Dermis blood vessel endothelial cell (primary cell): ENCODE measurements at regions not wholly inside any gene's neighbourhood (a gene's known extent, or its start where the extent isn't known, plus 50 kb on each side); places are given as distances from the start of the nearest gene placed in this dataset.

Experiments used
- DNase-seq: peaks from one replicate; pipeline ENCODE4 v3.0.0; 2010

DNA sequence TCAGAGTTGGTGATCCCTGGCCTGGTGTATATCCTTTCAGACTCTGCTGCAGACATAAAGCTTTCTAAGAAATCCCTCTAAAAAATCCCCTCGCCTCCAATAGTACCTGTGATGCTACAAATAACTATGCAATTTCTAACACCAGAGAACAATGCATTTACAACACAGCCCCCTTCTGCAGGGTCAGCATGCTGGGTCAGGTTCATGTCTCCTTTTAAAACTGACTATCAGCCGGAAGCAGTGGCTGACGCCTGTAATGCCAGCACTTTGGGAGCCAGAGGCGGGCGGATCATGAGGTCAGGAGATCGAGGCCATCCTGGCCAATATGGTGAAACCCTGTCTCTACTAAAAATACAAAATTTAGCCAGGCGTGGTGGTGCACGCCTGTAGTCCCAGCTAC is 77.0 kb upstream of the SPATA12 start:
- no peak for DNase-seq

DNA sequence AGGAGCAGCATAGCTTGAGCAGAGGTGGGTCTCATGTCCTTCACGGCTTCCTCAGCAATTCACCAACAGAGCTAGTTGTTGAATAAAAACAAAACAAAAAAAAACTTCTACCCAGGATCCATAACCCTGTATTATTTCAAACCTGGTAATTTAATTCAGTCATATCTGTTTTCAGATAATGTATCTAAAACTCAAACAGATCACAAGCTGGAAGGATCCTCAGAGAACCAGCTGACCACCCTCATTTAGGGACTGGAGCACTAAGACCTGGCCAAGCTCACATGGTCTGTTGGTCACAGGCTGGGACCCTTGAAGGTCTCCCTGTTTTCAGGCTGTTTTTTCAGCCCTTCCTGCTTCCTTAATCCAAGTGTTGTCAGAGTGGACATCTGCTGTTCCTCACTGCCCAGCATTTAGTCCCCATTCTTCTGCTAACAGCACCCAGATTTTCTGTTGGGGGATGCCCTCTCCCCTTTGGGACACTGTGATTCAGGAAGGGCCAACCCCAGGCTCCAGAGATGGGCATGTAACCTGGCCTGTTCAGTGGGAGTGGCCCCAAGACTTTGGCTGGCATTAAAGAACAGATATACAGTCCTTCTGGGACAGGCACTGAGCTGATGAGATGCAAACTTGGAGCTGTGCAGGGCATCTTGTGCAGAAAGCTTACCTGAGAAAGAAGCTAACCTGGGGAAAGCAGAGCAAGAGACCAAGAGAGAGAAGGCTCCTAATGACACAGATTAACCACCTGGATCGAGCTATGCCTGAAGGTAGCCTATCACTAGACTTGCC is 78.8 kb upstream of the SPATA12 start:
- peak; percentile 41 for DNase-seq

DNA sequence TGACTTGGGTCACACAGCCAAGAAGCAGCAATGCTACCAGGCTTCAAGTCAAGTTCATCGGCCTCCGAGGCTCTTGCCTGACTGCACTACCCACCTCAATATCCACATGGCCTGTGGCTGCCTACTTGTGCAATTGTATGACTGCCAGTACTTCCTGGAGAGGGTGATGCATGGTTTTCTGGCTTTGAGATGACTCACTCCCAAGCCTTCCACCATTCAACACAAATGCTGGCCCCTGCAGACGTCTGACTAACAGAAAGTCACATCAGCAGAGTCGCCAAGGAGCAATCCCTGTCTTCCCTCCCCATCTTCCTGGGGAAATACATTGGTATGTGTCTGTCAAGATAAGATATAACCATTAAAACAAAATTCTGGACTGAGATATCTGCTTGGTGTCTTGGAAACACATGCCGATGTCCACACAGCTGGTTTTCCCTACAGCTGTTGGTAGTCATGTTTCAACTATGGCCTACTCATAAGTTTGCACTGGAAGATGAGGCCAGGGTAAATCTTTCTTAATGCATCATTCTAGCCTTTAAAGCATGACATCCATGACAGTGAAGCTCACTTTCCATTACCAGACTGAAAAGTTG is 79.6 kb upstream of the SPATA12 start:
- peak; percentile 95 for DNase-seq

DNA sequence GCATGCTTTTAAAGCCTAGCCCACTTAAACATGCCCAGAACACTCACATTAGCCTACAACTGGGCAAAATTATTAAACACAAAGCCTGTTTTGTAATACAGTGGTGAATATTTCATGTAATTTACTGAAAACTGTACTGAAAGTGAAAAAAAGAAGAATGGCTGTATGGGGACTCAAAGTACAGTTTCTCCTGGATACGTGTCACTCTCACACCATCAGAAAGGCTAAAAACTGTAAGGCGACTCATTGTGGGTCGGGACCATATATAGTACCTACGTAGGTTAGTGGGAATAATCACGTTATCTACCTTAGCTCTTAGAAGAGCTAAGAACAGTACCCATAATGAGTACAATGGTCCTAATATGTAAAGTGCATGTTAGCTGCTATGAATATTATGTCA is 80.2 kb upstream of the SPATA12 start:
- no peak for DNase-seq

DNA sequence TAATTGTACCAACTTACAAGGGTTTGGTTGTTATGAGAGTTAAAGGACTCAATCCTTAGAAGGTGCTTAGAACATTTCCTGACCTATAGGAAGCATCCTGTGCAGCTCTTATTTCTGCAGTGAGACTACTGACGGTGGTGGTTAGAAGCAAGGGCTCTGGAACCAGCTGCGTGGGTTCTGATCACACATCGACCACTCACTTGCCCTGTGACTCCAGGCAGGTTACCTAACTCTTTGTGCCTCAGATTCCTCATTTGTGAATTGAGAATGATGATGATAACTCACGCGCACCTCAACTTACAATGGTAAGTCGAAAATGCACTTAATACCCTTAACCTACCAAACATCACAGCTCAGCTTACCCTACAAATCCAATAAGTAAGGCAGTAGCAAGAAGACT is 80.7 kb upstream of the SPATA12 start:
- DNase-seq, result no peak

DNA sequence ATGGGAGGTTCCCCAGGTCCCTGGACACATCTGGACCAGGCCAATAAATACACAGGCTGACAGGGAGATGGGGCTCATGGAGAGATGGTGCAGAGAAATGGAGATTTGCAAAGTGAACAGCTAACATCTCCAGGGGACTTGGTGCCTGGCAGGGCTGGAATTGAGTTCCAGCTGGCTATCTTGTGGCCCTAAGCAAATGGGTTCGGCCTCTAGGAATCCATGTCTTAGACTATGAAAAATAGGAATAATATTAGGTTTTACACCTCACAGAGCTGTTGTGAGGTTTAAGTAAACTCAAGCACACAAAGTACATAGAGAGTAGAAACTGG is 82.9 kb upstream of the SPATA12 start:
- no peak for DNase-seq

DNA sequence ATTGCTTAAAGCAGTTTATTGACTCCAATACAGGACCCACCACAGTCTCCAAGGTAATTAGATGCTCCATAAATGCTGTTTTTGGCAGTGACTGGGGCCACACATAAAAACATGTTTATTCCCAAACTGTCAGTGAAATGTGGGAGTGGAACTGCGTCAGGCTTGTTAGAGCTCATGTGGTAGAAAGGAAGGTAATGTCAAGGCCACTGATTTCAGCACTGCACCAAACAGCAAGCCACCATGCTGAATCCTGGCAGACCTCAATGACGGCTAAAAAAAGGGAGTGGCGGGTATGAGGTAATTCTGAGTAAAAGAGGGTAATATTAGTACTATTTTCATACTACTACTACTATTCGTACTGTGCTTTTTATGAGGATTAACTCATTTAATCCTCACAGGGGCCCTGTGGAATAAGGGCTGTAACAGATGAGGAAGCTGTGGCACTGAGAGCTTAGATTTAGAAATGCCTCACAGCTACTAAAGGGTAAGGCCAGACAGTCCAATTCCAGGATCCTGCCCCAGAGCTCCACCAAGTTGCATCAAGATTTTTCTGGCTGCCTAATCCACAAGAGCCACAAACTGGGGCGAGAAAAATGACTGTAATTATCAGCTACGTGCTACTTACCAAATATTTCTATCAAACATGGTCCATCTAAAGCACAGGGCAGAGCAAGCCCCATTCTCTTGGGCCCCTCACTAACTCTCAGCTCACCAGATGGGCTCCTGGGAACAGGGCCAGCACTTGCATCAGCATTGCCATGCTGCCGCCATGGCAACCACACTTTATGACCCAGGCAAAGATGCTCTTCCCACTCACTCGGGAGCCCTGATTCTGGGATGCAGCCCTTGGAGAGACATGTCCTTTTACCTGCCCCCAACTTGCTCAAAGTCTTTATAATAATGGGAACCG is 83.6 kb upstream of the SPATA12 start:
- DNase-seq, result peak; percentile 60

DNA sequence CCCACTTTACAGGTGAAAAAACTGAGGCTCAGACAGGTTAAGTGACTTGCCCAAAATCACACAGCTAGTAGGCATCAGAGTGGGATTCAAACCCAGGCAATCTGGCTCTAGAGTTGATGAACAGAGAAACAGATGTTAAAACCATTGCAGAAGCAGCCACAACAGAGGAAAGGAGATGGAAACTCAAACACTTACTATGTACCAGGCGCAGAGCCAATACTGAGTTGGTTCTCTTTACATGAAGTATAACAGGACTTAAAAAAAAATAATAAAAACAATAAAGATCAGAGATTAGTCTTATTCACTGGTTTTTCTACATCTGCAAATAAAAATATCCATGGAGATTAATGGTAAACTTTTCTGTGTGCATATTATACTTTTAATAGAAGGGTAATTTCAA is 84.9 kb upstream of the SPATA12 start:
- peak; percentile 66 for DNase-seq

DNA sequence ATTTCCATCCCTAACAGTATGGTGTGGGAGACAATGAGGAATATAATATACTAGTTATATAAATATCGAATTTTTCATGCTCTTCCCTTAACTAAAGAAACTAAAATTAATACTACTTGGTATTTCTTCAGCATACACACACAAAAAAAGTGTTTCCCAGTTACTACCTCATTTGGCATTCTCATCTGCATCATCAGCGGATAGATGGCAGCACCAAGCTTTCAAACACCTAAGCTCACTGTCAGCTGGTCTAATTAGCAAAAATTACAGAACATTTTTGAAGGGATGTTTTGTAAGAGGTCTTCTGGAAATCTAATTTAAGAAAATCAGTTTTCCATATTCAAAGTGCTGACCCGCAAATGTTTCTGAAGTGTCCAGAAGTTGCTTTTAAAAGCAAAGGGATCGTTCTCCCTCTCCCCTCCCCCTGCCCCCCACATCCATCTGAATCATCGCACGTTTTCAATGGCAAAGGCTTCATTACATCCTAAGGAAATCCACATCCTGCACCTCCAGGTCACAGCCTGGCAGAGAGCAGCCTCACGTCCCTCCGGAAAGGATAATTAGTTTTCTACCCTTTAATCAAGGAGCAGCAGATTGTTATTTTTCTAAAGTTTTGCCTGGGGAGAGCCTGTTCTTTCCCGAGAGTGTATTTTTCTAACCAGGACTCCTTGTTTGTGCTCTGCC is 86.1 kb upstream of the SPATA12 start:
- peak; percentile 94 for DNase-seq

DNA sequence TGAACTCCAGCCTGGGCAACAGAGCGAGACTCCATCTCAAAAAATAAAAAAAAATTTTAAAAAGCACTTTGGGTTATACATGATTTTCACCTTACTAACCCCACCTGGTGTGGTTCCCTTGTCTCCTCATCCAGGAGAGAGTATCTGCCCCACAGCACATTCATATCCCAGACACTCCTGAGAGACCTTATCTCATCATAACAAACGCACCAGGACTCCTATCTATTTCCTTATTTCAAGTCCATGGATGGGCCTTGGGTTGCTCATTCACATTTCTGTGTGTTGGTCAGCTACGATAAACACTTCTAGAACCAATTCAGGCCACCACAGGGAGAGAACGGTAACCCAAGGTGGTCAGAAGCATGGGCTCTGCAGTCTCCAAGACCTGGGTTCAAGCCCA is 88.6 kb upstream of the SPATA12 start:
- DNase-seq, result no peak

DNA sequence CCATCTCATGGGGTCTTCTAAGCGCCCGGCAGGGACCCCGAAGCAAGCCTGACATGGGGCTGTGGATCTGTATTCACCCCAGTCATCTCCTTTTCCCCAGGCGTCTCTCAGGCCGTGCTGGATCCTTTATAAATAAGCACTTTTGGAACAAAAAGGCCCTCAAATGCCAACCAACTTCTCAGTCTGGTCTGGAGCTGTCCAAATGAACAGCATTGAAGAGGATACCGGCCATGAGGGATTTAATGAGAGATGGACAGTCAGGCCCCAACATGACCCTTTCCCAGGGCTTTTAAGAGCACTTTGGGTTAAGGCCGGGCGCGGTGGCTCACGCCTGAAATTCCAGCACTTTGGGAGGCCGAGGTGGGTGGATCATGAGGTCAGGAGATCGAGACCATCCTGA is 89.2 kb upstream of the SPATA12 start:
- no peak for DNase-seq

DNA sequence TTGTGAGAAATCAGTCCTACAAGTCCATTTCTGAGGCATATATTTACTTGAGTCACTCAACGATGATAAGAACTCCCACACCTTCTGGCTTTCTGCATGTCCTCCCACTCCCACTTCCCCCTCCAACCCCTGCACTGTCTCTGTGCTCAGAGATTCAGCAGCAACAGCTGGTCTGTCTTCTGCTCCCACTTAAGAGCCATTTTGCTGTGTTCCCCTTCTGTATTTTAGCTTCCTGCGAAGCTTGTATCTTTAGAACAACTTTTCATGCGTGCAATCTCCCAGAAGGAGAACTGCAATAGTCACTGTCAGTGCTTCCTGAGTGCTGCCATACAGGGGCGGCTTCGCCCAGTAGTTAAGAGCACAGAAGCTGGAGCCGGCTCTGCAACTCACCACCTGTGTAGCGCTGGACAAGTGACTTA is 90.0 kb upstream of the SPATA12 start:
- DNase-seq, result no peak

DNA sequence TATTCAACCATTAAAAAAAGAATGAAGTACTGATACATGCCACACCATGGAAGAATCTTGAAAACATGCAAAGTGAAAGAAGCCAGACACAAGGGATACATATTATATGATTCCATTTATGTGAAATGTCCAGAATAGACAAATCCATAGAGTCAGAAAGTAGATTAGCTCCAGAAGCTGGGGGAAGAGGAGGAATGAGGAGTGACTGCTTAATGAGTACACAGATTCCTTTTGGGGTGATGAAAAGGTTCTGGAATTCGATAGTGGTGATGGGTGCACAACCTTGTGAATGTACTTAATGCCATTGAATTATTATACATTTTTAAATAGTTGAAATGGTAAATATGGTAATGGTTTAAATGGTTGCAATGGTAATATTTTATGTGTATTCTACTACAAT is 90.6 kb upstream of the SPATA12 start:
- no peak for DNase-seq

DNA sequence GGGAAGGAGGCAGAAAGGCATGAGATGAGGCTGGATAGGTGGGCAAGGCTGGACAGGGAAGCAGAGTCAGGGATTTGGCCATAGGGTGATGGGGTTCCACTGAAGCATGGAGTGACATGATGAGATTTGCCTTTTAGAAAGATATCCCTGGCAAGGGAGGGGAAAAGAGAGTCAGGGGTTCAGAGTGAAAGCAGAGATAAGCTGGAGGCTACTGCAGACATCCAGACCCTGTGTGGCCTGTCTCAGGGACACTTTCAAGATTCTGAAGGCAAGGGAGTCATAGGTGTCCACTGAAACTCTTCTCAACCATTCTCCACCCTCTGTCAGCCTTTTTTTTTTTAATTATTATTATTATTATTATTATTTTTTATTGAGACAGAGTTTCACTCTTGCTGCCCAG is 94.0 kb upstream of the SPATA12 start:
- no peak for DNase-seq

DNA sequence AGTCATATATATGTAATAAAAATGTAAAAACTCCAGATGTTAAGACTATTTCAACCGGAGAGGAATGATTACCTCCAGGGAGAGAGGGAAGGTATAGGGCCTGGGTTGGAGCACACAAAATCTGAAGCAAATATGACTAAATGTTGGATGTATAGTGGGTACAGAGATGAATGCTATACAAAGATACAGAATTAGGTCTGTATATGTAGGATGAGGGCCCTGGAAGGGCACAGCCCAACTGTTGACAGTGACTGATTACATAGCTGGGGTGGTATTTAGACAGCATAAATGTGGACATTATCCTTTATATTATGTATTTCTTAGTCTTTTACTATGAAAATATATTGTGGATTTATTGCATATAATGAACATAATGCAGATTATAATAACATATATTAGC is 94.4 kb upstream of the SPATA12 start:
- no peak for DNase-seq

DNA sequence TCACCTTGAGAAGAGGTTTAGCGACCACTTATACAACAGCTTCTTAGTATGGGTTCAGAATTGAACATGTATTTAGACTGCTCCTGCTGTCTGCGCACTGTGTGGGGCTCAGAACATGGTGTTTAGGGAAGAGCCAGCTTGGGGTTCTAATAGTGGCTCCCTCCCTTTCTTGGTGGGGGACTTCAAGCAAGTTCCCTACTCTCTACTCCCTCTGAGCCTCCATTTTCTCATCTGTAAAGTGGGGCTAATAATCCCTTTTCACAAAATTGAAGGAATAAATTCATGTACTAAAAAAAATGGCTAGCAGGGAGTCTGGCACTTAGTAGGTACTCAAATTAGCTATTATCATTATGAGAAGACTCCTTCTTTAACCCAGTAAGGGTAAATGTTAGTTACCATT is 97.5 kb upstream of the SPATA12 start:
- DNase-seq, result no peak

DNA sequence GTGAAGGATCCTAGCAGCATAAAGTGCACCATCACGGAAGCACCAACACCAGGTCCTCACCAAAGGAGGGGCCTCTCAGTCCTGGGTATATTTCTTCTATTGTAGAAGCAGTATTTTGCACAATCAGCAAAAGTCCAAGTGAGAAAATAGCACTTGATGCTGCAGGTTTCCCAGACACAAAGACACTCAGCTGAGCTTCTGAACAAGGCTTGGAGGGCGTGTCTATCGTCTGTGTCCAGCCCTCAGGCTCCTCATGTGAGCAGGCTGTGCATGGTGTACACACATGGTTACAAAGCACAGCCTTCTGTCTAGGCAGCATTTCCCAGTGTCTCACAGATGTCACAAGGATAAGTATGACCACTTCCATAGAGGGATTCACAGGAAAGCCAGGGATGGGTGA is 98.3 kb upstream of the SPATA12 start:
- DNase-seq, result no peak

DNA sequence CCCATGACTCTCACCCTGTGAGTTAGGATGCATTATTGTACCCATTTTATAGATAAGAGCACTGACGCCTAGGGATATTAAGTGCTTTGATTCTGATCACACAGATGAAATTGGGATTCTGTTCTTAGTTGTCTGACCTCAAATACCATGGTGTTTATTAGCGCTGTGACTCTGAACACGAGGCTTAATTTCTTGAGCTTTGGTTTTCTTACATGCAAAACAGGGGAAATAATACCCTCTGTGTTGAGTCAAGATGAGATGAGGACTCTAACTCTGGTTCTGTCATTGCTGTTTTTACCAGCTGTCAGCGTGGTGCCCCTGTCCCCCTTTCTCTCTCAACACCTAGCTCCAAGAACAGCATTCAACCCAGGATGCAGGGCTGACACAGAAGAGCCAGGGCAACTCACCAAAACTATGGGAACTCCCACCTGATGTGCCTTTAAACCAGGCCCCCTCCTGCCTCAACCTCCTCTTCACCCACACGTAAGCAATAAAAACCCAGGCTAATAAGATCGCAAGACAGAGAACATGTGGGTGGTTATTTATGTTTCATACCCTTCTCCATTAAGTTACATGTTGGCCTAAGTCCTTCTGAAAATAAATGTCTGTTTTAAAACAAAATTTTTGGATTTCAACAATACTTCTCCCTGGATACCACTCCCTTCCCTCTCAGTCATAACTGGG is 100.1 kb upstream of the SPATA12 start:
- no peak for DNase-seq

DNA sequence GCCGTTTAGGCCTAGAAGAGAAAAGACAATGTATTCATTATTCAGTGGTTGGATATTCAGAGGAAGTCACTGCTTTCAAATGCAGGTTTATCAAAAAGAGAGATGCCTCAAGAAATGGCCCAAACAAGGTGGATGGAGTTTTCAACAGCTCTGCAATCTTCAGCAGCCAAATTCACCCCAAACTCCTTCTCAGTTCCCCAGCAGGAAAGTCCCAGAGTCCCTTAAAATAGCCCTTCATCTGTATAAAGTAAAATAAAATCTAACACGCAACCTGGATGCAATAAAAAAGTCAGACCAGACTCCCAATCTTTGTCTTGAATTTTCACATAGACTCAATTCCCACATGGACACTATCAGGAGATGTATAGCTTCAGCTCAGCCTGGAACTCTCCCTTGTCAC is 101.6 kb upstream of the SPATA12 start:
- no peak for DNase-seq

DNA sequence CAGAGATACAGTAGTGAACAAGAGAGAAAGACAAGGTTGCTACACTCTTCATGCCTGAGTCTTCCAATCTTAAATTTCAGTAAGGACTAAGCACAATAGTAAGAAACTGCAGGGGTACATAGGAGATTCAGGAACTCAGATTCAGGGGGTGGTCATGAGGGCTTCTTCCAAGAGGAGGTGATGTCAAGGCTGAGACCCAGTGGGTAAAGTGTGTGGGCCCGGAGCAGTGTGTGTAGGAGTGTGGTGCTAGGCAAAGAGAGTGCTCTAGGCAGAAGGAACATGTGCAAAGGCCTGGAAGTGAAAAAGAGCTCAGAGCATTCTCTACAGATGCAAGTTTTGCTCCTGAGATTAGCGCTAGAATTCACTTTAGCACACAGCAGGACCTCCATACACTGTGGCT is 102.9 kb upstream of the SPATA12 start:
- no peak for DNase-seq

DNA sequence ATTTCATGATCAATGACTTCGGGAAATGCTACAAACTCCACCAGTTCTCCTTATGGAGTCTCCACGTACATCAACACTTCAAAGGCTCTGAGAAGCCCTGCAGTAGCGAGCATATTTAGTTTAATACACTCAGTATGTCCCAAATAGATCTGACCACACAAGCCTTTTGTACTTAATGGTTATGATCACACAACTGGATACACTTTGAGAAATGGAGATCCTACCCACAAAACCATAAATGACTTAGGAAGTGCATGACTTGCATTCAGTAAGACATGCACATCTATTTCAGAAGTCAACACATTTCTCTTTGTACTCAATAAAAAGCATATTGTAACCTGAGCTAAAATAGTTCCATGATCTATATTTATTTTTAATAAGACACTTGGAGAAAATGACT is 103.6 kb upstream of the SPATA12 start:
- no peak for DNase-seq

DNA sequence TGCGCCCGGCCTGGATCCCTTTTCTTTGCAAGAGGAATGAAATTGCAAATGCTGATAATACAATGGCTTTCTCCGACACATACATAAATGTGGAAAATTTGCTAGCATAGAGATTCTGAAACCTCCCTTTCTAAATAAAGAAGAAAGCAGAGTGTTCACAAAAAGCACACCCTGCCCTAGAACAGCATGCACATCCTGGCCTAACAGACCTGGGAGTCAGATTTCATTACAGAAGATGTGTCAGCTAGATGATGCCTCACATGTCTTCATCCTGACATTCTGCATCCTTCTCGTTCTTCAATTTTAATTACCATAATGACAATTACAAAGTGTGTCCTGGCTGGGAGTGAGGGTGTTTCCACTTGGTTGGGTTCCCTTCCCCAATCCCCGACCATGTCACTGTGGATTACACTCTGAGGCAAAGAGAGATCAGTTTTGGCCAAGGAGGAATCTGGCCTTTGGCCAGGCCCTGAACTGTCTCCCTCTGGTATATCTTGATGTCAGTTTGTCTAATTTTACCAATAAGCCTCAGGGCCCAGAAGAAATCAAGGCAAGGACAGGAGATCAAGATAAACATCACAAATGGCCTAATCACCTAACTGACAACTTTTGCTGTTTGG is 104.9 kb upstream of the SPATA12 start:
- DNase-seq, result no peak
